ENCODE measurements at regions not wholly inside any gene's neighbourhood (a gene's known extent, or its start where the extent isn't known, plus 50 kb on each side); places are given as distances from the start of the nearest gene placed in this dataset.
A peak's percentile ranks its signal among the peaks of the same experiment; 100 is the strongest.

GRCh38 chr2:54360055-54360792 lies 95.9 kb upstream of the SPTBN1 start:
- DNase-seq (ENCODE audit: extremely low read depth in 1 of 11, low read depth in 9 of 11, low spot score in 4 of 11): peak in 3 of 11 donors; percentile 22 to 26 (median 25)

- DNase-seq (ENCODE audit: extremely low read depth in 1 of 11, low read depth in 9 of 11, low spot score in 4 of 11): no peak
Observed at GRCh38 chr2:54364409-54364808, 91.7 kb upstream of the SPTBN1 start.

DNA sequence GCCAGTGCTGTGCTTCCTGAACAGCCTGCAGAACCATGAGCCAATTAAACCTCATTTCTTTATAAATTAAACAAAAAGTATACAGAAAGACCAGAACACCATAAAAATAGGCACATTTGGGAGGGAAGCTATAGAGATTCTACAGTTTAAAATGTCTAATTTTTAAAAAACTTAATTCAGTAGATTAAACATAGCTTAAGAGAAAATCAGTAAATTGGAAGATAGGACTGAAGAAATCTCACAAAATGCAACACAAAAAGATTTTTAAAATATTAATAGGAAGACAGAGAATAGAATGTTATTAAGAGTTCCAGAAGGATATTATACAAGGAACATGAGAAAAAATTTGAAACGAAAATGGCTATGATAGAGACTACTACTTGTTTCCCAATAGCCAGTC lies 90.5 kb upstream of the SPTBN1 start:
- no peak for DNase-seq (ENCODE audit: extremely low read depth in 1 of 11, low read depth in 9 of 11, low spot score in 4 of 11)

- DNase-seq (ENCODE audit: extremely low read depth in 1 of 11, low read depth in 9 of 11, low spot score in 4 of 11): no peak
Observed at GRCh38 chr2:54366487-54367280, 89.4 kb upstream of the SPTBN1 start.

DNA sequence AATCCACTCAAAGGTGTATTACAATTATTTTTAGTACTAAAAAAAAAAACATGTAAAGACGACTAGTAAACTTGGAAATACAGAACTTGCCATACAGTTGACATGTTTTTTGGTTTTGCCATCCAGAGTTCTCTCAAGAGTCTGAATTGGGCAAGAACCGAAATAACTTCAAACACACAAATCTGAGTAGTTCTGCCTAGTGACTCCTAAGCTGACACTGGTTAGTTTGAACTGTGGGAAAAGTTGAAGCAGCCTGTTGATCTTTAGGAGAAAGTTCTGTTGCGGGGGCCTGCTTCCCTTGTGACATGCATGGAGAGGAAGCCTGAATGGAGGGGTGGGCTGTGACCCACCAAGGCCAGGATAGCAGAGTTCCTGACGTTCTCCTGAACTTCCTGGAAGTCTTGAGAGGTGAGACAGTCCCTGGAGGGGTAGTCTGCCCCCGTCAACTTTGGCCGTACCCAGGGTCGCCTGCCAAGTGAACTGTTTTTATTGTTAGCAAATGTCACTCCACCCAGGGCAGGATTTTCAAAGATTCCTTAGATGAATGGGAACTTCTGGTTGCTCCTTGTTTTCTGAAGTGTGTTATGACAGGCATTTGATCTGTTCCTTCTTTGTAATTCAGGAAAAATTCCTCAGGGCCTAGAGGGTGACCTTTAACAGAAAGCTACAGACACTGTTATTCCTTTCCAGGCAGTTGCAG lies 85.6 kb upstream of the SPTBN1 start:
- DNase-seq (ENCODE audit: extremely low read depth in 1 of 11, low read depth in 9 of 11, low spot score in 4 of 11): no peak

- DNase-seq (ENCODE audit: extremely low read depth in 1 of 11, low read depth in 9 of 11, low spot score in 4 of 11): no peak
Observed at GRCh38 chr2:54371460-54372065, 84.6 kb upstream of the SPTBN1 start.

- no peak for DNase-seq (ENCODE audit: extremely low read depth in 1 of 11, low read depth in 9 of 11, low spot score in 4 of 11)
Observed at GRCh38 chr2:54372361-54372760, 83.8 kb upstream of the SPTBN1 start.

GRCh38 chr2:54373855-54374254 lies 82.3 kb upstream of the SPTBN1 start:
- DNase-seq (ENCODE audit: extremely low read depth in 1 of 11, low read depth in 9 of 11, low spot score in 4 of 11): no peak

DNA sequence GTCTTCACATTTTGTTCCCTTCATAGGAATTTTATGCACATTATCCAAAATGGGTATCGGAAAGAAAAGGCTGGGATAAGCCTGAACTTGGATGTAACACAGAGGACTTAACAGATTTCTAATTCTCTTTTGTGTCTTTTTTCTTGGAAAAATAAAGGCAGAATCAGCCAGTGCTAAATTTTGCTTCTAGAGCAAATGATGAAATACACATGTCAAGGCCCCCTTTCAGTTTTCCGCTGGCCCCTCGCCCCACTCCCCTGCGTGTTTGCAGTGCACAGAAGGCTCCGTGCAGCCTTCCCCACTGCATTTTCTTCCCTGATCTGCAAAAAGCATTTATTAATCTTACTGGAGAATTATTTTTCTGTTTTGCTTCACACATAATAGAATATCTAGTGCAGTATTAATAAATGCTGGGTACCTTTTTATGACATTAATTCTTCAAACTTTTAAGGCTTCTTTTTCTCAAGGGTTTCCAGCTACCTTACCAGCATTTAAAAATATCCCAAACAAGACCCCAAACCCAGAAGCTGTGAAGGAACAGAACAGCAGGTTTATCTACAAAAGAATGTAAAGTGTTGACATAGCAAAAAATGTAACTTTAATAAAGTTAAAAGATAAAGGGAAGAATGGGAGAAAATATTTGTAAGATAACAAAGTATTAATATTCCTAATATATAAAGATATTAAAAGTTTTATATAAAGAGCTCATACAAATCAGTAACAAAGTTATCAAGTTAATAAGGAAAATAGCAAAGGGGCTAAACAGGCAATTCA lies 81.3 kb upstream of the SPTBN1 start:
- DNase-seq (ENCODE audit: extremely low read depth in 1 of 11, low read depth in 9 of 11, low spot score in 4 of 11): no peak

DNA sequence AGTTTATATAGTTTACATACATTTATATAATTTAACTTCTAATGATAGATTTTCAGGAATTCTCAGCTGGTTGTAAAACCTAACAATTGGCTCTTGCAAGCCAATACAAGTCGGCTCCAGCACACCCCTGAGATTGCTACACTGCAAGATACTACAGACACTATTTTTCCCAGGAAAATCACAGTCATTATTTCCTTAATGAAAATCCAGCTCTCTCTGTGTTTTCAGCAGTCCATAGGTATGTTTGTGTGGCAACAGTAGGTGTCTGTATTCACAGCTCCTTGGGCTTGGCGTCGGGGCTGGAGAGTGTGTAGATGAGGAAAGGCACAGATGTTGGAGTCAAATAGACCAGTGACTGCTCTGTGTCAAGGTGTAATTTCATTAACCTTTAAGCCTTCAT lies 78.7 kb upstream of the SPTBN1 start:
- no peak for DNase-seq (ENCODE audit: extremely low read depth in 1 of 11, low read depth in 9 of 11, low spot score in 4 of 11)

GRCh38 chr2:54377901-54378493 lies 78.1 kb upstream of the SPTBN1 start:
- DNase-seq (ENCODE audit: extremely low read depth in 1 of 11, low read depth in 9 of 11, low spot score in 4 of 11): no peak

DNA sequence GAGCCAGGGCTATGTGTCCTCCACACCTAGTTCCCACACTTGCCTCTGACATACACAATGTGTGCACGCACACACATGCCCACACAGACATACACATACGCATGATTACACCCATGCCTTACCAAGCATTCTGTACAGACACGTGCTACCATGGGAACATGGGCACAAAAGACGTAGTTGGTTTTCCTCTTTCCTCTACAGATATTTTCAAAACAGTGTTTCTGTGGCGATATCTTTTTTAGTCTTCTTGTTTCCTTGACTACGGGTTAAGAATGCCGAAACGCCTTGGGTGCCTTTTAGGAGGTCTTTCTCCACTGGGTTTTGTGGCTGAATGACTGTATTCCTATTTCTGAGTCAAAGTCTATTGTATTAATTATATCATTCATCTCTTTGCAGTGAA lies 75.5 kb upstream of the SPTBN1 start:
- no peak for DNase-seq (ENCODE audit: extremely low read depth in 1 of 11, low read depth in 9 of 11, low spot score in 4 of 11)

DNA sequence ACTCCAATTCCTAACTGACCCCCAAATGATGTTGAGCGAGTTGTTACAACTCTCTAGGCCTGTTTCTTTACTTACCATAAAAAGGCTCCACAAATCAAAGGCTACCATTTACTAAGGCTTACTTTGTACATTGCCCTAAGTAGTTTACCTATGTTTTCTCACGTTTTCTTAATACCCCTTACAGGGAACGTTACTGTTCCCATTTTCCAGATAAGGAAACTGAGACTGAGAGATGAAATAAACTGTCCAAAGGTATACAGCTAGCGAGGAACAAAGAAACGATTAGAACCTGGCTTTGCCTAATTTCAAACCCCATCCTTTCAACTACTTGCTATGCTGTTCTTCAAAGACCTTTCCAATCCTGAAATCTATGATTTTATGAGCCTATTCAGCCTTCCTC lies 74.8 kb upstream of the SPTBN1 start:
- no peak for DNase-seq (ENCODE audit: extremely low read depth in 1 of 11, low read depth in 9 of 11, low spot score in 4 of 11)

DNA sequence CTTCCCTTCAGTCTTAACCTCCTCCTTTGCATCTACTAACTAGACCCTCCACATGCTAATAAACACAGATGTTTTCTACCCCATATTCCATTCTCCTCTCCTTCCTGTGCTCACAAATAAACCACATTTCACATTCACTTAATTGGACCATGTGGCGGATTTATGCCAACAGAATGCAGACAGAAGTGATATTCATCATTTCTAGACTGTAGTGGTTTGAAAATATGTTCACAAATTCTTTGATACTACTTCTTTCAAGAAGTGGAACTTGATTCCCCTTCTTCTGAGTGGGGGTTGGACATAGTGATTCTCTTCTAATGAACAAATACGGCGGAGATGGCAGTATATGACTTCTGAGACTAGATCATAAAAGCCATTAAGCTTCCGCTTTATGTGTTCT lies 73.5 kb upstream of the SPTBN1 start:
- DNase-seq (ENCODE audit: extremely low read depth in 1 of 11, low read depth in 9 of 11, low spot score in 4 of 11): no peak

DNA sequence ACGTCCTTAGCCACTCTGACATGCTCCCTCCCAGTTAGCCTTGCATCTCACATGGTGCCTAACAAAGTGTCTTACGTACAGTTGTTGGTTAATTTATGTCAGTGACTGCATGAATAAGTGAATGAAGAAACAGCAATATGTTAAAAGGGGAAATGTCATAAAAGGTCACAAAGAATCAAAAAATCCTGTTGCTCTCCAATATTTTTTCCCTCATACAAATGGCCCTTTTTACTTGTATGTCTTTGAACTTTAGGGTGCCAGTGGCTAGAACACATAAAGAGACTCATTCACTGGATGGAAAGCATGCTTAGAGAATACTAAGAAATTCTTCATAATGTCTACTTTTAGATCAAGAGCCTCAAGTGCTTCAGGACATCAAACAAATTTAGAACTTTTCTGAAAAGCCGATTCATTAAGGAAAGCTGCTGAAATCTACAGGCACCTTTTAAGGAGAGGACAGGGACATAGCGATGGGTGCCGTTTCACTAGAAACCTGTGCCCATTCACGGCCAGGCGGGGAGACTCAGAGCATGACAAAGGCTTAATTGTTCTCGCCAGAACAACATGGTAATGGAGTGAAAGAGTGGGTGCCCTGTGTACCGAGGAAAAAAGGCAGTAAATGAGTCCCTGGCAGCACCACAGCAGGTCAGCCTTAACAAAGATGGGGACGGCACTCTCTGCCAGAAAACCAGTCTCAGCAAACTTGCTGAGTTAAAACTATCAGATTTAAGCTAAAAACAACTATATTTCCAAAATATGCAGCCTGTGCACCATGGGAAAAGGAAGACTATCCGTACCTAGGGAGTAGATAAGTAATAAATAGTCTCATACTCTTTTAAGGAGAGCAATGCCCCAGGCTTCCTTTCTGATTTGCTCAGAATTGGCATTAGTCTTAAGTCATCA lies 71.6 kb upstream of the SPTBN1 start:
- no peak for DNase-seq (ENCODE audit: extremely low read depth in 1 of 11, low read depth in 9 of 11, low spot score in 4 of 11)

GRCh38 chr2:54385271-54385670 lies 70.9 kb upstream of the SPTBN1 start:
- DNase-seq (ENCODE audit: extremely low read depth in 1 of 11, low read depth in 9 of 11, low spot score in 4 of 11): no peak

- DNase-seq (ENCODE audit: extremely low read depth in 1 of 11, low read depth in 9 of 11, low spot score in 4 of 11): no peak
Observed at GRCh38 chr2:54386585-54386984, 69.5 kb upstream of the SPTBN1 start.
